ENCODE measurements at regions not wholly inside any gene's neighbourhood (a gene's known extent, or its start where the extent isn't known, plus 50 kb on each side); places are given as distances from the start of the nearest gene placed in this dataset.

GRCh38 chr2:62430146-62430545, 75.8 kb downstream of the TMEM17 start:
- no peak for TF ChIP-seq CTCF (IDR thresholded peaks at IDR 0.05; ENCODE audit: extremely low read depth, insufficient read depth, missing control alignments)
- in situ Hi-C loops (cut with MboI; ENCODE audit: low pct_unique_long_range_greater_than_20kb, low sequenced_read_pairs, unreplicated experiment) = no loop called here
- DNase-seq (ENCODE audit: low spot score) = no peak

- no peak for TF ChIP-seq CTCF (IDR thresholded peaks at IDR 0.05; ENCODE audit: extremely low read depth, insufficient read depth, missing control alignments)
- no peak for DNase-seq (ENCODE audit: low spot score)
- in situ Hi-C loops (cut with MboI; ENCODE audit: low pct_unique_long_range_greater_than_20kb, low sequenced_read_pairs, unreplicated experiment) = no loop called here
Observed at GRCh38 chr2:62427146-62427545, 78.8 kb downstream of the TMEM17 start.

GRCh38 chr2:62426154-62426912, 79.7 kb downstream of the TMEM17 start:
- in situ Hi-C loops (cut with MboI; ENCODE audit: low pct_unique_long_range_greater_than_20kb, low sequenced_read_pairs, unreplicated experiment) = no loop called here

GRCh38 chr2:62425684-62426083, 80.3 kb downstream of the TMEM17 start:
- in situ Hi-C loops (cut with MboI; ENCODE audit: low pct_unique_long_range_greater_than_20kb, low sequenced_read_pairs, unreplicated experiment) = no loop called here
- TF ChIP-seq CTCF (IDR thresholded peaks at IDR 0.05; ENCODE audit: extremely low read depth, insufficient read depth, missing control alignments) = no peak
- DNase-seq (ENCODE audit: low spot score) = no peak

More at GRCh38 chr2:62426154-62426912, 79.7 kb downstream of the TMEM17 start:
- no peak for DNase-seq (ENCODE audit: low spot score)
- TF ChIP-seq CTCF (IDR thresholded peaks at IDR 0.05; ENCODE audit: extremely low read depth, insufficient read depth, missing control alignments) = no peak

- no peak for DNase-seq (ENCODE audit: low spot score)
- in situ Hi-C loops (cut with MboI; ENCODE audit: low pct_unique_long_range_greater_than_20kb, low sequenced_read_pairs, unreplicated experiment) = loop anchor here (25.0 kb wide), 1 partner anchor 213 kb away; no protein-coding TSS in a partner anchor
- no peak for TF ChIP-seq CTCF (IDR thresholded peaks at IDR 0.05; ENCODE audit: extremely low read depth, insufficient read depth, missing control alignments)
Observed at GRCh38 chr2:62424899-62425298, 81.1 kb downstream of the TMEM17 start.

- in situ Hi-C loops (cut with MboI; ENCODE audit: low pct_unique_long_range_greater_than_20kb, low sequenced_read_pairs, unreplicated experiment) = loop anchor here (25.0 kb wide), 1 partner anchor 212 kb away; no protein-coding TSS in a partner anchor
- TF ChIP-seq CTCF (IDR thresholded peaks at IDR 0.05; ENCODE audit: extremely low read depth, insufficient read depth, missing control alignments) = no peak
- DNase-seq (ENCODE audit: low spot score) = no peak
Observed at GRCh38 chr2:62423883-62424458, 82.0 kb downstream of the TMEM17 start.

All from GM13977 (cell line).